ENCODE measurements at regions not wholly inside any gene's neighbourhood (a gene's known extent, or its start where the extent isn't known, plus 50 kb on each side); places are given as distances from the start of the nearest gene placed in this dataset.

GRCh38 chr1:67596674-67597073, 88.3 kb upstream of the GADD45A start:
- TF ChIP-seq CTCF (IDR thresholded peaks at IDR 0.05), result no peak
- TF ChIP-seq POLR2A (IDR thresholded peaks at IDR 0.05), result no peak

All from thyroid gland (tissue), 4 donors.